ENCODE measurements at regions not wholly inside any gene's neighbourhood (a gene's known extent, or its start where the extent isn't known, plus 50 kb on each side); places are given as distances from the start of the nearest gene placed in this dataset.

DNA sequence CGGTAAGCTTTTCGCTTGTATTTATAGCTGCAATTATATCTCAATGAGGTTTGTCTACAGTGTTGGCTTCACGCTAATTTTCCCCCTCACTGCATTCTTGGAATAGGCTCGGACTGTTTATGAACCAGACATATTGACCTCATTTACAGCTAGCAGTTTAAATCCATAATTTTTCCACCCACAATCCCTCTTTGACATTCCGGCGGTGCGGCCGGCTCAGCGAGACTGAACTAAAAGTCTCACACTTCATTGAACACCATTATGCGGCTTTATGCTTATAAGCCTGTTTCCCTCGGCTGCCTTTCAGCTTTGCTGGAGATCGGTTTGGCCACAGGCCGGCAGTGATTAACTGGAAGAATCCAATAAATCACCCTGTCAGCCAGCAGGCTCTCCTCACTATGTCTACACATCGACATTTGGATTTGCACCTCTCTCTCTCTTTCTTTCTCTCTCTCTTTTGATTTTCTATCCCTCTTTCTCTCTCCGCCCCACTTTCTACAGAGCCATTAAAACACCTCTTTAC is 315.0 kb upstream of the TLE4 start:
- H3K4me1 Mint-ChIP-seq (ENCODE audit: low read depth, unreplicated experiment), result no peaks in the 10 kb centered on the region
- DNase-seq, result no peak
- BruUV-seq (replicated peaks), result no TSS peak
- TF ChIP-seq, protein P1, sequence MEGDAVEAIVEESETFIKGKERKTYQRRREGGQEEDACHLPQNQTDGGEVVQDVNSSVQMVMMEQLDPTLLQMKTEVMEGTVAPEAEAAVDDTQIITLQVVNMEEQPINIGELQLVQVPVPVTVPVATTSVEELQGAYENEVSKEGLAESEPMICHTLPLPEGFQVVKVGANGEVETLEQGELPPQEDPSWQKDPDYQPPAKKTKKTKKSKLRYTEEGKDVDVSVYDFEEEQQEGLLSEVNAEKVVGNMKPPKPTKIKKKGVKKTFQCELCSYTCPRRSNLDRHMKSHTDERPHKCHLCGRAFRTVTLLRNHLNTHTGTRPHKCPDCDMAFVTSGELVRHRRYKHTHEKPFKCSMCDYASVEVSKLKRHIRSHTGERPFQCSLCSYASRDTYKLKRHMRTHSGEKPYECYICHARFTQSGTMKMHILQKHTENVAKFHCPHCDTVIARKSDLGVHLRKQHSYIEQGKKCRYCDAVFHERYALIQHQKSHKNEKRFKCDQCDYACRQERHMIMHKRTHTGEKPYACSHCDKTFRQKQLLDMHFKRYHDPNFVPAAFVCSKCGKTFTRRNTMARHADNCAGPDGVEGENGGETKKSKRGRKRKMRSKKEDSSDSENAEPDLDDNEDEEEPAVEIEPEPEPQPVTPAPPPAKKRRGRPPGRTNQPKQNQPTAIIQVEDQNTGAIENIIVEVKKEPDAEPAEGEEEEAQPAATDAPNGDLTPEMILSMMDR (IDR thresholded peaks at IDR 0.05; ENCODE audit: unreplicated experiment), result no peak
- no peak overlapping the region for H3K4me3 Mint-ChIP-seq (ENCODE audit: low read depth, unreplicated experiment)
- H3K27me3 Mint-ChIP-seq (ENCODE audit: unreplicated experiment), result peaks cover 13% of the 10 kb centered on the region
- H3K9me3 Mint-ChIP-seq (ENCODE audit: low read depth, unreplicated experiment), result peaks cover 2% of the 10 kb centered on the region
- H3K36me3 Mint-ChIP-seq (ENCODE audit: insufficient read depth, unreplicated experiment), result no peaks in the 10 kb centered on the region
- intact Hi-C loops (cut with micrococcal nuclease; ENCODE audit: unreplicated experiment), result no loop called here
- CTCF ChIA-PET, result no interaction called here
- H3K27ac Mint-ChIP-seq (ENCODE audit: unreplicated experiment), result no peak overlapping the region

DNA sequence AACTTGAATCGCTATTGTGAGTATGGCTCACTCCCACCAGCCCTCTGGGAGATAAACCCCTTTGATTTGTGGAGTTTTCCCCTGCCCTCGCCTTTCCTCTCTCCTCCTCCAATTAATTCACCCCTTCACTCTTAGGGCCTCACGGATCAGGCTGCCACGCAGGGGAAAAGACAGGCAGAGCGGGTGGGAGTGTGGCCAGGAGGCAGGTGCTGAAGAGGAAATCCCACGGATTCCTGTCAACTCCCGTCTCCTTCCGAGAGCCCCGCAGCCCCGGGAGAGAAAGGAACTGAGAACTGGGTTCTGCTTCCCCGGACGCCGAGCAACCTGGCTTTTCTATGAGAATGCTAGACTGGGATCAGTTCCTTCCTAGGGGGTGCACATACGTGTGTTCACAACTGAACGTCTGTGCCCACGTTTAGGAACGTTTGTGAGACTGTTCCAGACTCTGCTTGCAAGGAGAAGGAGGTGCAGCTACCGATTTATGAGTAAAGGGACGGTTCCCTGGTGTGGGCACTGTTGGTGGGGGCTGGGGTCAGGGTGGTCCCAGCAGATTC is 314.5 kb upstream of the TLE4 start:
- H3K4me3 Mint-ChIP-seq (ENCODE audit: low read depth, unreplicated experiment), result no peak overlapping the region
- BruUV-seq (replicated peaks), result no TSS peak
- peaks cover 13% of the 10 kb centered on the region for H3K27me3 Mint-ChIP-seq (ENCODE audit: unreplicated experiment)
- H3K27ac Mint-ChIP-seq (ENCODE audit: unreplicated experiment), result no peak overlapping the region
- no peaks in the 10 kb centered on the region for H3K36me3 Mint-ChIP-seq (ENCODE audit: insufficient read depth, unreplicated experiment)
- intact Hi-C loops (cut with micrococcal nuclease; ENCODE audit: unreplicated experiment), result no loop called here
- CTCF ChIA-PET, result no interaction called here
- H3K9me3 Mint-ChIP-seq (ENCODE audit: low read depth, unreplicated experiment), result peaks cover 2% of the 10 kb centered on the region
- H3K4me1 Mint-ChIP-seq (ENCODE audit: low read depth, unreplicated experiment), result no peaks in the 10 kb centered on the region
- peak; percentile 1 for DNase-seq
- TF ChIP-seq, protein P1 (IDR thresholded peaks at IDR 0.05; ENCODE audit: unreplicated experiment), result no peak

DNA sequence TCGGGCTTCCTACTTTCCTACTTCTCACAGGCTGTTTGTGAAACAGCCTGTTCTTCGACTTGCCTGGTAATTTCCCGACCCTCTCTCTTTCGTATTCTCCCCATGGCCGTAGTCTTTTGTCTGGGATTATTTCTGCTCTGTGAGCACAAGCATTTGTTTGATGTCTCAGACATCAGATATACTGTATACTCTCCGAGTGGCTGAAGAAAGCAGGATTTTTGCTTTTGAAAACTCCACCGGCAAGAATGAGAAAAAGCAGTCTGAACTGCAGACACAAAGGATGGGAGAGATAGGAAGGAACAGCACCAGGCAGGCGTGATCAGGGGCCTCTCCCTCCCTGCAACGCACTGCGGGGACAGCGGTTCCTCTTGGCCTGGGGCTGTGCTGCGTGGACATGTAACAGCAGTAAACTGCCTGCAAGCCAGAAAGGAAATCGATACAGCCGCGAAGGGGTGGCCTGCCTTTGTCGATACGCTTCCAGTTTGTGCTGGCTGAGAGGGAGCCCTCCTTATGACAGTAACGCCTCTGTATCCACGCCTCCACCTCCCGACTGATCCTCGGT is 313.9 kb upstream of the TLE4 start:
- intact Hi-C loops (cut with micrococcal nuclease; ENCODE audit: unreplicated experiment), result no loop called here
- no TSS peak for BruUV-seq (replicated peaks)
- TF ChIP-seq, protein P1 (IDR thresholded peaks at IDR 0.05; ENCODE audit: unreplicated experiment), result no peak
- CTCF ChIA-PET, result no interaction called here
- no peak for DNase-seq
- peaks cover 3% of the 10 kb centered on the region for H3K9me3 Mint-ChIP-seq (ENCODE audit: low read depth, unreplicated experiment)
- H3K36me3 Mint-ChIP-seq (ENCODE audit: insufficient read depth, unreplicated experiment), result no peaks in the 10 kb centered on the region
- no peak overlapping the region for H3K27ac Mint-ChIP-seq (ENCODE audit: unreplicated experiment)
- H3K4me1 Mint-ChIP-seq (ENCODE audit: low read depth, unreplicated experiment), result no peaks in the 10 kb centered on the region
- H3K27me3 Mint-ChIP-seq (ENCODE audit: unreplicated experiment), result peaks cover 13% of the 10 kb centered on the region
- no peak overlapping the region for H3K4me3 Mint-ChIP-seq (ENCODE audit: low read depth, unreplicated experiment)

DNA sequence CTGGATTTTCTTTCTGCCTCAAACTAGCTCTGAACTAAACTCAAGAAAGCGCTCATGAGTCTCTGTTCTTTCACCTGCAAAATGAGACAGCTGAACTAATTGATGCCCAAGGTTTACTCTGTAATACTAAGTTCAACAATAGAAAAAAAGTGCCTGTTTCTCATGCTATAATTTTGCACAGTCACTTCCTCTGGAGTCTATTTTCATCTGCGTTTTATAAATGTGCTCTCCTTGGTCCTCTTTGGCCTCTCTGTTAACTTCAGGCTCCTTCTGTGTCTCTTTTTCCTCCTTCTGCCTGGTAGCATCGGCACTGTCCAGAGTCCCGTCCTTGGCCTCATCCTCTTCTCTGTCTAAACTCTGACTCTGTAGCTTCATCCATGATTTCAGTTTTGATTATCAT is 311.9 kb upstream of the TLE4 start:
- H3K4me1 Mint-ChIP-seq (ENCODE audit: low read depth, unreplicated experiment), result no peaks in the 10 kb centered on the region
- DNase-seq, result no peak
- no peak overlapping the region for H3K4me3 Mint-ChIP-seq (ENCODE audit: low read depth, unreplicated experiment)
- CTCF ChIA-PET, result no interaction called here
- intact Hi-C loops (cut with micrococcal nuclease; ENCODE audit: unreplicated experiment), result no loop called here
- no peak overlapping the region for H3K27ac Mint-ChIP-seq (ENCODE audit: unreplicated experiment)
- TF ChIP-seq, protein P1 (IDR thresholded peaks at IDR 0.05; ENCODE audit: unreplicated experiment), result no peak
- H3K36me3 Mint-ChIP-seq (ENCODE audit: insufficient read depth, unreplicated experiment), result no peaks in the 10 kb centered on the region
- H3K27me3 Mint-ChIP-seq (ENCODE audit: unreplicated experiment), result peaks cover 13% of the 10 kb centered on the region
- no TSS peak for BruUV-seq (replicated peaks)
- peaks cover 3% of the 10 kb centered on the region for H3K9me3 Mint-ChIP-seq (ENCODE audit: low read depth, unreplicated experiment)
